ENCODE measurements at regions not wholly inside any gene's neighbourhood (a gene's known extent, or its start where the extent isn't known, plus 50 kb on each side); places are given as distances from the start of the nearest gene placed in this dataset.

DNA sequence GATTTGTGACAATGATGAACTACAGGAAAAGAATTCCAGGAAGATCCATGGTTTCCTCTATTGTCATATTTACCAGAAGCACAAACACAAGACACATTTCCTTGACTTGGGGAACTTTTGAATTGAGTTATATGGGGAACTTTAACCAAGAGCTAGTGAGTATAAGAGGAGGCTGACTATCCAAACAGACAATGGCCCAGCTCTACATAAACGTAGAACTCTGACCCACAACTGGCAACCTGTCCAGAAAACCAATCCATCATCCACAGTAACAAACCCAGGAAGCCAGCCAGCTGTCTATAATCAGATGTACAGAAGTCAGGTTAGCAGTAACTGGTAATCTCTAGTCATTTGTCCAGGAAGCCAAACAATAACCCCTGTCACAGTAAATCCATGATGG is 167.0 kb upstream of the CPEB2 start:
- TF ChIP-seq CTCF (IDR thresholded peaks at IDR 0.05; ENCODE audit: low read depth, low read length, poor library complexity, severe bottlenecking) (no peak), EZH2phosphoT487 (IDR thresholded peaks at IDR 0.05; ENCODE audit: borderline replicate concordance, low read length) (no peak)

All from DOHH2 (cell line).